ENCODE measurements at regions not wholly inside any gene's neighbourhood (a gene's known extent, or its start where the extent isn't known, plus 50 kb on each side); places are given as distances from the start of the nearest gene placed in this dataset.

- no peaks in the 10 kb centered on the region for H3K9me1 ChIP-seq (ENCODE audit: control insufficient read depth, insufficient read depth, low read length)
- H3K4me3 ChIP-seq: no peak overlapping the region
- TF ChIP-seq NFIC (IDR thresholded peaks at IDR 0.05): no peak
- TF ChIP-seq PHB2 (IDR thresholded peaks at IDR 0.05; ENCODE audit: low read depth): no peak
- TF ChIP-seq DDX20 (tag; IDR thresholded peaks at IDR 0.05; ENCODE audit: low read depth): no peak
- no peak for TF ChIP-seq E2F3 (CRISPR knock-in tag; IDR thresholded peaks at IDR 0.05)
- TF ChIP-seq TOE1 (IDR thresholded peaks at IDR 0.05; ENCODE audit: borderline replicate concordance): no peak
- TF ChIP-seq TOE1 (CRISPR knock-in tag; IDR thresholded peaks at IDR 0.05; ENCODE audit: borderline replicate concordance, low read depth): no peak
- TF ChIP-seq MXD1 (CRISPR knock-in tag; IDR thresholded peaks at IDR 0.05; ENCODE audit: borderline replicate concordance, poor library complexity, severe bottlenecking): no peak
- TF ChIP-seq PHF8 (IDR thresholded peaks at IDR 0.05; ENCODE audit: borderline replicate concordance, low read length): no peak
- no peak for TF ChIP-seq ZNF449 (CRISPR knock-in tag; IDR thresholded peaks at IDR 0.05)
- no peak for TF ChIP-seq SMC3 (conservative IDR thresholded peaks at IDR 0.05; ENCODE audit: insufficient read depth, low read depth, low read length)
- no peak for TF ChIP-seq PCBP2 (IDR thresholded peaks at IDR 0.05; ENCODE audit: low read depth, low read length, poor library complexity, severe bottlenecking)
- no peak for TF ChIP-seq DEAF1 (CRISPR knock-in tag; IDR thresholded peaks at IDR 0.05)
- TF ChIP-seq ELF2 (CRISPR knock-in tag; IDR thresholded peaks at IDR 0.05): no peak
- TF ChIP-seq NFIX (CRISPR knock-in tag; IDR thresholded peaks at IDR 0.05; ENCODE audit: low read depth): no peak
- FAIRE-seq (no peak), ATAC-seq (no peak), DNase-seq (ENCODE audit: extremely low read depth in 1 of 4, low spot score in 3 of 4) (no peak)
- H2AFZ ChIP-seq (ENCODE audit: low read depth, low read length): no peak overlapping the region
- in situ Hi-C loops (cut with MboI): no loop called here
- H4K20me1 ChIP-seq (replicated peaks; ENCODE audit: control insufficient read depth, insufficient read depth, low read length): no peaks in the 10 kb centered on the region
- H3K4me1 ChIP-seq (replicated peaks in 1 of 2; ENCODE audit: control insufficient read depth in 2 of 2, insufficient read depth in 2 of 2, low read length in 2 of 2): no peaks in the 10 kb centered on the region
- no peaks in the 10 kb centered on the region for H3K79me2 ChIP-seq (ENCODE audit: control insufficient read depth, insufficient read depth, low read length)
- intact Hi-C loops (cut with micrococcal nuclease): no loop called here
- no peaks in the 10 kb centered on the region for H3K9me3 ChIP-seq (replicated peaks; ENCODE audit: control insufficient read depth, insufficient read depth, low read depth, low read length)
- no peaks in the 10 kb centered on the region for H3K27me3 ChIP-seq (ENCODE audit: control insufficient read depth in 2 of 2, insufficient read depth in 2 of 2, low read length in 2 of 2)
- ChIA-PET POLR2A (no interaction called here), CTCF (ENCODE audit: low intra/inter-chr PET ratio) (no interaction called here)
- no peak overlapping the region for H3K4me2 ChIP-seq (ENCODE audit: insufficient read depth, low read length)
- H3K9ac ChIP-seq (ENCODE audit: insufficient read depth in 1 of 2, low read depth in 2 of 2, low read length in 2 of 2): no peak overlapping the region
- H3K27ac ChIP-seq (ENCODE audit: extremely low read depth, low read depth, low read length): no peak overlapping the region
- no TSS peak for BruUV-seq (replicated peaks)
- no peaks in the 10 kb centered on the region for H3K36me3 ChIP-seq (ENCODE audit: control insufficient read depth, insufficient read depth, low read length)
Observed at GRCh38 chr5:101102506-101102905, 199.4 kb upstream of the ST8SIA4 start.

Data from K562 (cell line).